C1 segment of cervical spinal cord (tissue), 14 donors: ENCODE measurements at regions not wholly inside any gene's neighbourhood (a gene's known extent, or its start where the extent isn't known, plus 50 kb on each side); places are given as distances from the start of the nearest gene placed in this dataset.

ENCODE experiments used
- DNase-seq, 14 donors: peaks; one replicate each; lab custom pipeline; 2025; lab: John Stamatoyannopoulos, UW

DNA sequence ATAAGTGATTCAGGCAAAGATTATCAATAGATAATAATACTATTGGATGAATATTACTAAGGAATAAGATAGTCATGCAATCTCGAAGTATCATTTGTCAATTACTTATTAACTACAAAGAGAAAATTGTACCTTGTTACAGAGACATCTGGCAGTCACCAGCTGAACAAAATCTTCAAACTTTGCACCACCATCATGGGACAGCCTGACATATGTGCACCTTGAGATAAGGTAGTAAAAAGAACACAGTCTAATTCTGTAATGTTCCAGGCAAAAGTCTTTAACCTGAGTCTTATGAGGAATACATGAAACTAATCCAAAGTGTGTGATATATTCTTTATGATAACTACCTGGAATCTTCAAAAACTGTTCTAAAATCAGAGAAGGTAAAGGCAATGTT, 423.0 kb upstream of the ZNF608 start:
- DNase-seq, result no peak

GRCh38 chr5:125171641-125172040, 425.2 kb upstream of the ZNF608 start:
- no peak for DNase-seq

- no peak for DNase-seq
Observed at GRCh38 chr5:125175348-125176004, 429.0 kb upstream of the ZNF608 start.

DNA sequence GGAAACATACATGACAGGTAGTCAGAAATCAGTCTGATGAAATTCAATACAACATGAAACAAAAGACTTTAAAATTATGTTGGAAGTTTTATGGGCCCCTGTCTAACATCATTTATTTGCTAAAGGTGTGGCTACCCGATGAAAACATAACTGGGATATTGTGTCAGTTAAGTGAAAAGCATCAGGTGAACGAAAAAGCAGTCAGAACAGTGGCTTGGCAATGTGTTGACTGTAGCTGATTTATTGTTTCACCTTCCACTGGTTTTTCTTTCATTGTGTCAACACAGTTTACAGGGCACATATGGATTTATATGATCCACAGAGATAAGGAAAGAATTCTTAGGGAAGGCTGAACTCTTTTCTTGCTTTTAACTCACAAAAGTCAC, 429.6 kb upstream of the ZNF608 start:
- DNase-seq, result no peak

DNA sequence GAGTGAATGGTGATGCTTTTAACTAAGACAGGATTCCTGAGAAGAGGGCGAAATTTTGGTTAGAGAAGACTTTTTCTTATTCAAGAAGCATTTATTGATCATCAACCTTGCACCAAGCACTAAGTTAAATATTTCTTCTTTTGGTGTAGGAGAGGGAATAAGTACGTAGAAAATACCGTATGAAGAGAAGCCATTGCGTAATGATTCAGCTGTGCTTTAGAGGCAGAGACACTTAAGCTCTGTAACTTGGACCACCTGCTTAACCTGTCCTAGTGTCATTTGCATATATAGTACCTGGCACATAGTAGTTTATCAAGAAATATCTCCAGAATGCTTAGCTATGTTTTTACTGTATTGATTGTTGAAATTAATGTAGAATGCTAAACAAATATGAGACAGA, 430.9 kb upstream of the ZNF608 start:
- DNase-seq, result no peak

DNA sequence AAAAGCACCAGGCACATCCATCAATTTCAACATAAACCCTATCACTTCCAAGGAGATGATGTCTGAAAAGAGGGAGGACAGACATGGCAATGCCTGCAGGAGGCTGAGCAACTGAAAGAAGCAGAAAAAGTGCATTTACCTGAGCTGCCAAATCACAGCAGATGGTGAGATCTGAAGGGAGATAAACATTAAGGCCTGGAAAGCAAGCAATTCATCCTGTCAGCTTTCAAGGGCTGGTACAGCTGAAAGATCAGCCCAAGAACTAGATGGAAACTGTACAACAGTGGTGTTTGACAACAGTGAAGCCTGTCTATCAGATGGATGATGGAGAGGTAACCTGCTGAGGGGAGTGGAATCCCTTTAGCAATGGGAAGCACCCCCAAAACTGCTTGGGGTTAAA, 433.2 kb upstream of the ZNF608 start:
- peak in 1 of 14 donors; percentile 83 for DNase-seq

- no peak for DNase-seq
Observed at GRCh38 chr5:125180231-125180829, 433.9 kb upstream of the ZNF608 start.

GRCh38 chr5:125181159-125181558, 434.7 kb upstream of the ZNF608 start:
- no peak for DNase-seq

- no peak for DNase-seq
Observed at GRCh38 chr5:125181955-125182354, 435.5 kb upstream of the ZNF608 start.

DNA sequence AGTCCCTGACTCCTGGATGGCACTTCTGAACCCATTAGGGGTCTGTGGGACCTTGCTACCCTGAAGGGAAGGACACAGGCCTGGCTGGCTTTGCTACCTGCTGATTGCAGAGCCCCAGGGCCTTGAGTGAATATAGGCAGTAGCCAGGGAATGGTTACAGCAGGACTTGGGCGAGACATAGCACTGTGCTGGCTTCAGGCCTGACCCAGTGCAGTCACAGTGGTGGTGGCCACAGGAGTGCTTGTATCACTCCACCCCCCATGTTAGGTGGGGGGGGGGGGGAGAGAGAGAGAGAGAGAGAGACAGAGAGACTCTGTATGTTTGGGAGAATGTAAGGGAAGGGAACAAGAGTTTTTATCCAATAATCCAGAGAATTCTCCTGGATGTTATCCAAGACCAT, 439.3 kb upstream of the ZNF608 start:
- DNase-seq, result no peak

DNA sequence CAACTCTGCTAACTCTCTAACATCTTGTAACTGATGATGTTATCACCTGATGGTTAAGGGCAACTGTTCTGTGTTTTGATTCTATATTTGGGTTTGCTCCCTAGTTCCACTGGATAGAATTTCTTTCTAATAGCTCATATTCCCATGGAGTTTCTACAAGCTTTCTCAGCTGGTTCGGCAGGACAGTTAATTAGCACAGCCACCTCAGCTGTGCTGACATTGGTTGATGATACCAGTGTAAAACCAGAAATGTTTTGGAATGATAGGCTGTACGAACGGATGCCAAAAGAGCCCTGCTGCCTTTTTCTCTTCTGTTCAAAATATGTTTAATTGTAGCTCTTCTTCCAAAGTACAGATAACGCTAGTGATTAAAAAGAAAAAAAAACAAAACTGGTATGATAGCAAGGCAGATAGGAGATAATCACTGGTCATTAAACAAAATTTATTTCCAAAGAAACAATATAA, 440.5 kb upstream of the ZNF608 start:
- DNase-seq, result peak in 1 of 14 donors; percentile 56

DNA sequence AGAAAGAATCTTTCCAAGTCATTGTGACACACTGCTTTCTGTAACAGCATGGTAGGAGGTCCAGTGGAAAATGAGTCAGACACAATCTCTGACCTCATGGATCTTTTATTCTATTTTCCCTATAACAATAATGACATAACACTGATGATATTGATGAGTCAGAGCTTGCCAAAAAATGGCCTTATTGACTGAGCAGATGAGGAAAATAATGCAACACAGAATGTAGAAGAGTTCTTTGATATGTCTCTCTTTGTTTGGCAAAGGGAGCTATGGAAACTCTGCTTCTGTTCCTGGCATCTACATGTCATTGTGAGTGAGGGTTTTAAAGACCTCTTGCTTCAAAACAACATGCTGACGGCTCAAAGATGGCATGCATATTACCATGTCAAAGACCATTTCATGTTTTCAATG, 443.1 kb upstream of the ZNF608 start:
- DNase-seq, result no peak

- no peak for DNase-seq
Observed at GRCh38 chr5:125190232-125191087, 444.0 kb upstream of the ZNF608 start.

DNA sequence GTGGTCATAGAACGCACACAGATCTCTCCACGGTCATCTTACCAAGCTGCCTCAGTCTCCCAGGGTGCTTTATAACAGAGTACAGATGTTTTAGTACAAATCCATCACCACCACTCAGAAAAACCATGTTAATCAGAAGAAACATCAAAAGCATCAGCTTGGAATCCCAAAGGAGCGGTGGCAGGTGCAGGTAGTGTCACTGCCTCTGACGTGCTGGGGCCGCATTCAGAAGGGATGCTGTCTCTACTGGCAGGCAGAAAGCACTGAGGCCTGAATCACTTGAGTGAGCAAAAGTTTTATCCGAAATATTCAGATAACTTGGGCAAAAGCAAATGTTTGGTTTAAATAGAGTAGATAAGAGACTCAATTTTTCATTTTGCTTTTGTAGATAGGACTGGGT, 448.4 kb upstream of the ZNF608 start:
- DNase-seq, result no peak

DNA sequence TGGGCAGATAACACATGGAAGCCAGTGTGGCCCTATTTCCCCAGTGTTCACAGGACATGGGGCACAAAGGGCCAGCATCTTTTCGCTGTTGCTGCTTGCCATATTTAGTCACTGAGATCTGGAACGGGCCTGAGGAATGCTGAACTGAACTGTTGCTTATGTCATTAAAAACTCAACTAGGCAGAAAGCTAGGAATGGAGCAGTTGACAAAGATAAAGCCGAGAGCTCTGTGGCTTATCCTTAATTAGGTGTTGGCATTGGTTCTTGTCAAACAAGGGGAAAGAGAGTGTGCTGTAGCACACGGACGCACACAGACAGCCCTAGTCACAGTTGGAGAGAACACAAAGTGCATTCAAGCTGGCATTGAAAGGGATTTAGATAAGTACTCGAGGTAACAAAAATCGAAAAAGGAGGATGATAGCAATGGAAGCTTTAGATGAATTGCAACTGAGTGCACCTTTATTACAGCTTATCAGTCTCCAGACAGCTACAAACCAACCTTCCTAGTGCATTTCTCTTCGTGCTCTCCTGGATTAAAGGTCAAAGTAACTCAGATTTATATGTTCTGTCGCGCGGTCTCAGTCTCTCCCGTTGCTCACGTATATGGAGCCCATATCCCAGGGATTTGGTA, 450.2 kb upstream of the ZNF608 start:
- DNase-seq, result peak in 1 of 14 donors; percentile 72

GRCh38 chr5:125197321-125197720, 450.9 kb upstream of the ZNF608 start:
- DNase-seq, result peak in 1 of 14 donors; percentile 45

DNA sequence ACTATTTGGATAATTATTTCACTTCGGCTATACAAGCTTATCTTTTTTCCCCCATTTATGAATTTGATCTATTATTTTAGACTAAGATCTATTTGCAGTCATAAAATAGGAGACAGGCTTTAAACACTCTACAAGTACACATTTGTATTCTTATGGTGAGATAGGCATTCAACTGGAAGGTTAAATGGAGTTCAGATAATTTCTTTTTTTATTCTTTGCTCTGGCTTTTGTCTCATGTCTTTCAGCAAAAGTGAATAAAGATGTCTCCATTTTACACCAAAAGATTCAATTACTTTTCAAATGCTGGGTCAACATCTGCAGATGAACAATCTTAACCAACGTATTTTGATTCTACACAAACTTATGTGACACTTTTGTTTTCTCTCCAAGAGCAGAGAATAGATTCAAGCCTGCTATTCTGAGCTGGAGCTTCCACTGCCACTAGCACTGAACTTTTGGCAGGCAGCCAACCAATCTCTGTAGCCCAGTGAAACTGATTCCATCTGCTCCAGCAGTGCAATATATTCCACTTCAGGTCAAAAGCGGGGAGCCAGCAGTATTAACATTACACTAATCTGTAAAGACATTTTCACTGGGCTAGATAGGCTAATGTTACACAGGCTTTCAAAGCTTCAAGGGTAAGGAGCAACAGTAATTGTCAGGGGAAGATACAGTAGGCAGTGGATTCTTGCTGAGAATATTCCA, 452.0 kb upstream of the ZNF608 start:
- peak in 12 of 14 donors; percentile 12 to 87 (median 46) for DNase-seq

DNA sequence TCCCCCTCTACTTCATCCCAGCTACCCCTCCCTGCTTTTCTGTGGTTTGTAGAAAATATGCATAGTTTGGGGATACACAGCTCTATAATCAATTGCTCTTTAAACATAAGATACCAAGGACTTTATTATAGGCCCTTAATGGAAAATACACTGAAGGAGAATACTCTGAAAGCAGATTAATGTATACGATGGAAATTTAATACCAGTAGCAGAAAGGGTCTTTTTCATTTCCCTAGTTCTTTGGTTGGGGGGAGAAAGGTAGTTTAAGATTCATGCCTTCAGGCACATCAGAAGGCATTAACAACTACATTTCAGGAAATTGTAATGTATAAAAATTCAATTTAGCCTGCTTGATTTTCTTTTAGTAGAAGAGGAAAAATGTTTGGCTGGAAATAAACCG, 452.9 kb upstream of the ZNF608 start:
- no peak for DNase-seq

DNA sequence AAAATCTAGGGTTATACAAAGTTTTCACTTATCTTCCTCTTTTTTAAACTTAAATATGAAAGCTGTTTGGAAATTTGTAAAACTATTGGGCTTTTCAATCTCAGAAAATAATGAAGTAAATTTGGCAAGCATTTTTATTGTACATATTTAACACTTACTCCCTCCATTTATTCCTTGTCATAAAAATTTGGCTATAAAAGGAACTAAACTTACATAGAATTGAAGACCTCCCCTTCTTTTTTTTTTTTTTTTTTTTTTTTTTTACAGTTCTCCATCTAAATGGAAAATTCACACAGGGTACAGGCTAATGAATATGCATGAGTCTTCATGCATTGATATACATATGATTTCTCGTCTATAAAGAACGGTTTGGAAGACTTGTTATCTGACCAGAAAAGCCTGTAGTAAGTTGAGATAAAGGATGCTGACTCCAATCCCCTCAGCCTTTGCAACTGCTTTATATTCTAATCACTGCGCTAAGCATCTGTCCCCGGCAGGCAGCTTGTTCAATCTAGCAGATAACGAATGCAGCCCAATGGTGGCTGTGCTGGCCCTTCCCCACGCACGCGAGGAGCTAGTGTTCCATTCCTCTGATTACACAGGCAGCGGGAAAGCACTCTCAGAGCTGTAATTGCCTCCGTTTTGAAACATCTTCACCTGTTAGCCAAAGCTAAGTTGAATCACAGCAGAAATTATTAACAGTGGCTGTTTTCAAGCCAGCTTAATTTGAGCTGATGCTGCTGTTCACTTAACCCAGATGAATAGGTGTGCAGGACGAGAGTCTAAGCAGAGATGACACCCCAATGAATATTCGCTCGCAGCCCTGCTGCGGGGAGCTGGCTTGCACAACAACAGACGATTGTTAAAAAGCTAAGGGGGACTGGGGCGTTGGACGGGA, 453.8 kb upstream of the ZNF608 start:
- peak in 8 of 14 donors; percentile 20 to 65 (median 50) for DNase-seq

GRCh38 chr5:125200866-125201373, 454.5 kb upstream of the ZNF608 start:
- peak in 1 of 14 donors; percentile 6 for DNase-seq
